PC-3 (cell line): ENCODE measurements at regions not wholly inside any gene's neighbourhood (a gene's known extent, or its start where the extent isn't known, plus 50 kb on each side); places are given as distances from the start of the nearest gene placed in this dataset.

ENCODE experiments used
- ATAC-seq: fragments of 200-7000 bp; cut with Tn5 transposase; 2 replicates; pipeline ENCODE4 v1.9.1; 2020; ENCODE audit warnings: mild to moderate bottlenecking, moderate library complexity
- BruUV-seq: library from RNA; stranded (reverse); fragments of 400-500 nt; replicated peaks from 2 replicates; lab custom pipeline; 2021; lab: Mats Ljungman, UMichigan
- CTCF ChIA-PET: fragments of 300-600 bp; sonication (Branson Sonifier 250); formaldehyde crosslinking; loops from one replicate; lab custom pipeline; 2022; ENCODE audit warnings: antibody characterized with exemption; lab: Charles Lee
- POLR2A ChIA-PET: fragments of 300-600 bp; sonication (Branson Sonifier 250); formaldehyde crosslinking; loops from one replicate; lab custom pipeline; 2022; ENCODE audit warnings: antibody characterized with exemption; ENCODE audit not compliant: unreplicated experiment; lab: Charles Lee
- DNase-seq: peaks from one replicate; pipeline ENCODE4 v3.0.0-alpha.2; 2015
- H2AFZ ChIP-seq: fragments of 300-600 bp; sonication (generic); 2 replicates; pipeline ENCODE4 v1.6.0; 2016; ENCODE audit warnings: antibody characterized with exemption, low read length
- H3F3A ChIP-seq: fragments of 300-600 bp; sonication (generic); one replicate; pipeline ENCODE4 v1.6.0; 2017; ENCODE audit warnings: antibody characterized with exemption, low read length, control low read depth, mild to moderate bottlenecking; ENCODE audit not compliant: unreplicated experiment
- H3K27ac ChIP-seq: fragments of 300-600 bp; sonication (generic); 2 replicates; pipeline ENCODE4 v1.5.1; 2016; ENCODE audit warnings: mild to moderate bottlenecking, low read length
- H3K27me3 ChIP-seq: fragments of 300-600 bp; sonication (generic); 2 replicates; pipeline ENCODE4 v1.6.1; 2016; ENCODE audit warnings: low read length, mixed read lengths
- H3K36me3 ChIP-seq: fragments of 300-600 bp; sonication (generic); 2 replicates; pipeline ENCODE4 v1.6.1; 2016; ENCODE audit warnings: low read depth, mixed run types, low read length, mixed read lengths
- H3K4me1 ChIP-seq: fragments of 300-600 bp; sonication (generic); 2 replicates; pipeline ENCODE4 v1.5.1; 2016; ENCODE audit warnings: low read length; ENCODE audit not compliant: insufficient read depth
- H3K4me2 ChIP-seq: fragments of 300-600 bp; sonication (generic); 2 replicates; pipeline ENCODE4 v1.6.0; 2016; ENCODE audit warnings: low read length
- H3K4me3 ChIP-seq: fragments of 300-600 bp; sonication (generic); 2 replicates; pipeline ENCODE4 v1.5.1; 2016; ENCODE audit warnings: mild to moderate bottlenecking, low read length, mixed read lengths
- H3K79me2 ChIP-seq: fragments of 300-600 bp; sonication (generic); 2 replicates; pipeline ENCODE4 v1.6.1; 2017; ENCODE audit warnings: low read length, mixed read lengths
- H3K9ac ChIP-seq: fragments of 300-600 bp; sonication (generic); 2 replicates; pipeline ENCODE4 v1.6.0; 2016; ENCODE audit warnings: mild to moderate bottlenecking, low read length
- H3K9me2 ChIP-seq: fragments of 300-600 bp; sonication (generic); replicated peaks from 2 replicates; pipeline ENCODE4 v1.6.1; 2016; ENCODE audit warnings: mixed run types, low read length, mixed read lengths
- H3K9me3 ChIP-seq: fragments of 300-600 bp; sonication (generic); 2 replicates; pipeline ENCODE4 v1.6.1; 2016; ENCODE audit warnings: low read length, mixed read lengths
- H4K20me1 ChIP-seq: fragments of 300-600 bp; sonication (generic); 2 replicates; pipeline ENCODE4 v1.6.1; 2016; ENCODE audit warnings: low read length, mixed read lengths
- EZH2 ChIP-seq: fragments of 300-600 bp; sonication (generic); IDR thresholded peaks from one replicate; pipeline ENCODE4 v1.6.1; 2017; ENCODE audit warnings: antibody characterized with exemption, mild to moderate bottlenecking, low read length; ENCODE audit not compliant: unreplicated experiment
- EZH2phosphoT487 ChIP-seq: fragments of 300-600 bp; sonication (generic); IDR thresholded peaks from 2 replicates; pipeline ENCODE4 v1.6.1; 2018; ENCODE audit warnings: mild to moderate bottlenecking, antibody characterized with exemption, low read length, borderline replicate concordance
- intact Hi-C: fragments of 100-400 bp; cut with micrococcal nuclease; formaldehyde crosslinking; loops from 2 replicates; pipeline ENCODE4 v1.9.0; 2023
- TF ChIP-seq, protein P1 (sequence below): fragments of 300-600 bp; sonication (generic); conservative IDR thresholded peaks from 2 replicates; pipeline ENCODE4 v1.5.1; 2017; ENCODE audit warnings: antibody characterized with exemption, low read depth, mild to moderate bottlenecking, low read length

- H4K20me1 ChIP-seq, result no peaks in the 10 kb centered on the region
- BruUV-seq, result no TSS peak
- ATAC-seq (no peak), DNase-seq (no peak)
- peaks cover 6% of the 10 kb centered on the region; the same call in 1 of the 2 replicates for H3K4me1 ChIP-seq
- no peaks in the 10 kb centered on the region for H3F3A ChIP-seq
- intact Hi-C loops, result no loop called here
- ChIA-PET POLR2A (no interaction called here), CTCF (no interaction called here)
- no peak overlapping the region for H3K4me3 ChIP-seq
- peaks cover 15% of the 10 kb centered on the region for H3K27me3 ChIP-seq
- no peaks in the 10 kb centered on the region for H3K9me3 ChIP-seq
- no peaks in the 10 kb centered on the region for H3K79me2 ChIP-seq
- H2AFZ ChIP-seq, result no peak overlapping the region
- H3K4me2 ChIP-seq, result no peak overlapping the region
- TF ChIP-seq, protein P1, sequence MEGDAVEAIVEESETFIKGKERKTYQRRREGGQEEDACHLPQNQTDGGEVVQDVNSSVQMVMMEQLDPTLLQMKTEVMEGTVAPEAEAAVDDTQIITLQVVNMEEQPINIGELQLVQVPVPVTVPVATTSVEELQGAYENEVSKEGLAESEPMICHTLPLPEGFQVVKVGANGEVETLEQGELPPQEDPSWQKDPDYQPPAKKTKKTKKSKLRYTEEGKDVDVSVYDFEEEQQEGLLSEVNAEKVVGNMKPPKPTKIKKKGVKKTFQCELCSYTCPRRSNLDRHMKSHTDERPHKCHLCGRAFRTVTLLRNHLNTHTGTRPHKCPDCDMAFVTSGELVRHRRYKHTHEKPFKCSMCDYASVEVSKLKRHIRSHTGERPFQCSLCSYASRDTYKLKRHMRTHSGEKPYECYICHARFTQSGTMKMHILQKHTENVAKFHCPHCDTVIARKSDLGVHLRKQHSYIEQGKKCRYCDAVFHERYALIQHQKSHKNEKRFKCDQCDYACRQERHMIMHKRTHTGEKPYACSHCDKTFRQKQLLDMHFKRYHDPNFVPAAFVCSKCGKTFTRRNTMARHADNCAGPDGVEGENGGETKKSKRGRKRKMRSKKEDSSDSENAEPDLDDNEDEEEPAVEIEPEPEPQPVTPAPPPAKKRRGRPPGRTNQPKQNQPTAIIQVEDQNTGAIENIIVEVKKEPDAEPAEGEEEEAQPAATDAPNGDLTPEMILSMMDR, result no peak
- TF ChIP-seq EZH2 (no peak), EZH2phosphoT487 (no peak)
- no peaks in the 10 kb centered on the region for H3K9me2 ChIP-seq
- H3K9ac ChIP-seq, result no peak overlapping the region
- no peak overlapping the region for H3K27ac ChIP-seq
- no peaks in the 10 kb centered on the region for H3K36me3 ChIP-seq
Measured at GRCh38 chr2:118562144-118562543, 285.3 kb downstream of the EN1 start.

GRCh38 chr2:118558846-118559245, 288.6 kb downstream of the EN1 start:
- Histone ChIP-seq H2AFZ (no peak overlapping the region), H3K27me3 (no peaks in the 10 kb centered on the region), H3K9me2 (no peaks in the 10 kb centered on the region), H3K79me2 (no peaks in the 10 kb centered on the region), H3F3A (no peaks in the 10 kb centered on the region), H3K9ac (no peak overlapping the region), H3K27ac (no peak overlapping the region), H3K9me3 (no peaks in the 10 kb centered on the region), H4K20me1 (no peaks in the 10 kb centered on the region), H3K4me2 (no peak overlapping the region), H3K36me3 (no peaks in the 10 kb centered on the region), H3K4me3 (no peak overlapping the region), H3K4me1 (peaks cover 6% of the 10 kb centered on the region; the same call in 1 of the 2 replicates)
- intact Hi-C loops, result no loop called here
- POLR2A ChIA-PET, result no interaction called here
- CTCF ChIA-PET, result no interaction called here
- DNase-seq (no peak), ATAC-seq (no peak)
- BruUV-seq, result no TSS peak
- no peak for TF ChIP-seq EZH2
- TF ChIP-seq, protein P1, result no peak

DNA sequence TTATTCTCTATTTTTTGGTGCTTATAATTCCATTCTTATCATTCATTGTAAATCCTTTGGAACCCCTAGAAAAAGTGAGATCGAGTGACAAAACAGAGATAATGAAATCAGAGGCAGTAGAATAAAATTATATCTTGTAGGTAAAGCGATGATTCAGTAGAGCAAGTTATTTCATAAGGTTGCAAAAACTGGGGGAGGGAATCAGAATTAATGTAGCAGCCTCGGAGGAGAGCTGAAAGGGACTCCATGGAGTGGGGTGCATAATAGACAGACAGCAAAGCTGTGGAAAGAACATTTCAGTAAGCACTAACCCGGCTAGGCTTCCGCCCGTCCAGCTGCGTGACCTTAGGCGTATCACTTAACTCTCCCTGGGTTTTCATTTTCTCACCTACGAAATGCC, 289.7 kb downstream of the EN1 start:
- H3F3A ChIP-seq, result no peaks in the 10 kb centered on the region
- intact Hi-C loops, result no loop called here
- BruUV-seq, result no TSS peak
- H3K36me3 ChIP-seq, result no peaks in the 10 kb centered on the region
- no peak overlapping the region for H3K4me3 ChIP-seq
- no peak overlapping the region for H2AFZ ChIP-seq
- no peaks in the 10 kb centered on the region for H3K9me2 ChIP-seq
- no peaks in the 10 kb centered on the region for H3K27me3 ChIP-seq
- no peaks in the 10 kb centered on the region for H3K79me2 ChIP-seq
- ATAC-seq, result no peak
- TF ChIP-seq, protein P1, result no peak
- TF ChIP-seq EZH2 (no peak), EZH2phosphoT487 (no peak)
- no peak for DNase-seq
- H3K27ac ChIP-seq, result no peak overlapping the region
- H3K9ac ChIP-seq, result no peak overlapping the region
- peaks cover 6% of the 10 kb centered on the region; the same call in 1 of the 2 replicates for H3K4me1 ChIP-seq
- no peaks in the 10 kb centered on the region for H3K9me3 ChIP-seq
- H3K4me2 ChIP-seq, result no peak overlapping the region
- POLR2A ChIA-PET, result no interaction called here
- no peaks in the 10 kb centered on the region for H4K20me1 ChIP-seq
- CTCF ChIA-PET, result no interaction called here
